ENCODE measurements at regions not wholly inside any gene's neighbourhood (a gene's known extent, or its start where the extent isn't known, plus 50 kb on each side); places are given as distances from the start of the nearest gene placed in this dataset.

DNA sequence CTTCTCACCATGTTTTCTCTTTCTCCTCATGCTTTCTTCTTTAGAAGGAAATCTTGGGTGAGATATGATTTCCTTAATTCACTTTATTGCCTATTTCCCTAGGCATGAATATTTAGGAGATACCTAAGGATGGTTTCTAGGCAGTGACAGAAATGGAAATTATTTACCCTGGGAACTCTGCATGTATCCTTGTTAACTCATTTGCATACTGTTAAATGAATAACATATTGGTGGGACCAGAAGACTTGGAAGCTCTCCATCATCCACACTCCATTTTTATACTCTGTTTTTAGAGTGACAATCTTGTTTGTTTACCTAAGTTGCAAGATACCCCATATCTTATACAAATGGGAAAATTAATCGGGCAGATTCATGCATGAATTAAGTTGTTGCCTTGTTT is 285.7 kb downstream of the RNF144B start:
- H3K4me3 Mint-ChIP-seq = no peak overlapping the region
- no peak for ATAC-seq (replicated peaks)
- no peaks in the 10 kb centered on the region for H3K36me3 Mint-ChIP-seq (ENCODE audit: low read depth)
- H3K4me1 Mint-ChIP-seq = no peaks in the 10 kb centered on the region
- H3K9me3 Mint-ChIP-seq = no peaks in the 10 kb centered on the region
- H3K27ac Mint-ChIP-seq = no peak overlapping the region
- H3K27me3 Mint-ChIP-seq = no peaks in the 10 kb centered on the region

DNA sequence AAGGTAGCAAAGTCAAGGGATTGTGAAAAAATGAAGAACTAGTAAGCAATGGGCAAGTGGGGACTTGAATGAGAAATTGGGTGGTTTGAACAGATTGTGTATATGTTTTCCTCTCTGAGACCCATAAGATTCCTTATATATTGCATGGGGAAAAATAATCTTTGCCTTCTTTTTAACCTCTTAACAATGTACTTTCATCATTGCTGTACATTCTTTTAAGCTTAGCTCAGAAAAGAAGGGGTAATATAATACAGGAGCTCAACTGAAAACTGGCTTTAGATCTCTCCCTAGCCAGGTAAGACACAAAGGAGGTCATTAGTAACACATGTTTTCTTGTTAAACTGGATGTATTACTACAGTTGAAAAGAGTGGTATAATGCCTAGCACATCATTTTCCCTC is 287.2 kb downstream of the RNF144B start:
- no peak for ATAC-seq (replicated peaks)
- H3K9me3 Mint-ChIP-seq = no peaks in the 10 kb centered on the region
- no peak overlapping the region for H3K27ac Mint-ChIP-seq
- H3K4me1 Mint-ChIP-seq = no peaks in the 10 kb centered on the region
- no peaks in the 10 kb centered on the region for H3K36me3 Mint-ChIP-seq (ENCODE audit: low read depth)
- H3K4me3 Mint-ChIP-seq = no peak overlapping the region
- no peaks in the 10 kb centered on the region for H3K27me3 Mint-ChIP-seq

DNA sequence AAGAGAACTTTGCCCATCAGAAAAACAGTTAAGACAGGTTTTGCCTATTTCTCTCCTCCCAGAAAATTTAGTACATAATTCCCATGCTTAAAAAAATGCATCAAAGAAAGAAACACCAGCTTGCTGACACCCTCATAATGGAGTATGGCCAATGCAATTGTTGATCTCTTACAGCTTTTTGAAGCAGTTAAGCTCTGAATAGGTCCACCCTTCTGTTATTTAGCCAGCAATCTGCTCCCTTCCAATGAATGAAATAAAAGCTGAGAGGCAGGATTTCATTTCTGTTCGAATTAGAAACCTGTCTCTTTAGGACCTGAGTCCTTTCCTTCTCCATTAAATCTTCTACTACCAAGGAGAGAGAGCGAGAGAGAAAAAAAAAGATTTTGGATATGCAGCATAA is 288.7 kb downstream of the RNF144B start:
- H3K36me3 Mint-ChIP-seq (ENCODE audit: low read depth) = no peaks in the 10 kb centered on the region
- no peaks in the 10 kb centered on the region for H3K9me3 Mint-ChIP-seq
- no peak overlapping the region for H3K27ac Mint-ChIP-seq
- no peak for ATAC-seq (replicated peaks)
- no peak overlapping the region for H3K4me3 Mint-ChIP-seq
- H3K4me1 Mint-ChIP-seq = no peaks in the 10 kb centered on the region
- no peaks in the 10 kb centered on the region for H3K27me3 Mint-ChIP-seq

DNA sequence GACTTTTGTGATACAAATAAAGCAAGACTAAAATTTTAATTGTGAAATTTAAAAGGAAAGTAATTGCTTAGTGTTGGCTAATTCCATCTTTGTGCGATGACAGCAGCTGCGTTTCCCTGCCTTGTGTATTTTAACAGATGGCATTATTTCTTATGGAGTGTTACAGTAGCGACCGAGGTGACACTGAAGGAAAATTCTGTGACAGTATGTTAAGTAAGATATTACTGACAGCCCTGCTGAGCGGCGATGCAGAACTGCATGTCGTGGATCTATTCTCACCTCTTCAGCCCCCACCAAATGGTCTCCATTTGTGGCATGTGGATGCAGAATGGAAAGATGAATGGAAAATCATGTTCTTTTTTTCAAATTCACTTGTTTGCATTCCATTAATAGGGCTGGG is 289.4 kb downstream of the RNF144B start:
- Mint-ChIP-seq H3K36me3 (ENCODE audit: low read depth) (no peaks in the 10 kb centered on the region), H3K9me3 (no peaks in the 10 kb centered on the region), H3K27me3 (no peaks in the 10 kb centered on the region)

DNA sequence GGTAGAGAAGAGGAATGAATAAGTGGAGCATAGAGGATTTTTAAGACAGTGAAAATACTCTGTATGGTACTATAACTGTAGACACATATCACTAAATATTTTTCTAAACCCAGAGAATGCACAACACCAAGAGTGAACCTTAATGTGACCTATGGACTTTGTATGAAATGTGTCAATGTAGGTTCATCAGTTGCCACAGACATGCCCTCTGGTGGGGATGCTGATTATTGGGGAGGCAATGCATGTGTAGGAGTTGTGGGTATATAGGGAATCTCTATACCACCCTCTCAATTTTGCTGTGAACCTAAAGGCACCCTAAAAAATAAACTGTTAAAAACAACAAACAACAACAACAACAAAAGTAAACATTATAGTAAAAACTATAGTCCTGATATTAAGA is 293.7 kb downstream of the RNF144B start:
- no peaks in the 10 kb centered on the region for H3K27me3 Mint-ChIP-seq
- ATAC-seq (replicated peaks) = no peak
- H3K4me3 Mint-ChIP-seq = no peak overlapping the region
- H3K36me3 Mint-ChIP-seq (ENCODE audit: low read depth) = no peaks in the 10 kb centered on the region
- no peak overlapping the region for H3K27ac Mint-ChIP-seq
- no peaks in the 10 kb centered on the region for H3K4me1 Mint-ChIP-seq
- H3K9me3 Mint-ChIP-seq = no peaks in the 10 kb centered on the region

More for the DNA sequence above, 289.4 kb downstream of the RNF144B start:
- Mint-ChIP-seq H3K4me3 (no peak overlapping the region), H3K27ac (no peak overlapping the region), H3K4me1 (no peaks in the 10 kb centered on the region)
- no peak for ATAC-seq (replicated peaks)

DNA sequence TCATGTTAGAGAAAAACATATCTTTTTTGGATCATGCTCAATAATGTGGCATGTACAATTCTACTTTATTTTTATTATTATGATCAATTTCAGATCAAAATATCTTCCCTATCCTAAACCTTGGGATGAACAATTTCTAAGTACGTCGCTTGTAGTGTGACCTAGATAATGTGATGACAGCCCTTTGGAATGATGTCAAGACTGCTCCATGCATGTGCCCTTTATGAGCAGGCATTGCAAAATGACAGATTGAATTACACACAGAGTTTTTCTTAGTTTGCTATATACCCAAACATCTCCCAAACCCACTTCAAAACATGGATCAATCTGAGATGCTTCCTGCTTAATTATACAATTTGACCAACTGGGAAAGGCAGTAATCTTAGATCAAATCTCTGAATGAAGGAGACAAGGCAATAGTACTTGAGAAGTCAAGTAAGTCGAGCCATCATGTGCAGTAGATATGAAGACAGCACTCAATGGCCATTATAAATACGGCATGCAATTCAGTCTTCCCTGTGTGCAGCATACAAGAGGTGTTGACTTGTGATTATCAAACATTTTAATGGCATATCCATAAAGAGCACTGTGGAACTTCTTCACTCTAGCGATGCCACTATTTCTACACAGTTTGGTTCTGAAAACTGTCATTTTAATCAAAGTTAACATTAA is 294.8 kb downstream of the RNF144B start:
- Mint-ChIP-seq H3K27me3 (no peaks in the 10 kb centered on the region), H3K4me1 (no peaks in the 10 kb centered on the region), H3K4me3 (no peak overlapping the region), H3K9me3 (no peaks in the 10 kb centered on the region), H3K27ac (no peak overlapping the region), H3K36me3 (ENCODE audit: low read depth) (no peaks in the 10 kb centered on the region)
- no peak for ATAC-seq (replicated peaks)

DNA sequence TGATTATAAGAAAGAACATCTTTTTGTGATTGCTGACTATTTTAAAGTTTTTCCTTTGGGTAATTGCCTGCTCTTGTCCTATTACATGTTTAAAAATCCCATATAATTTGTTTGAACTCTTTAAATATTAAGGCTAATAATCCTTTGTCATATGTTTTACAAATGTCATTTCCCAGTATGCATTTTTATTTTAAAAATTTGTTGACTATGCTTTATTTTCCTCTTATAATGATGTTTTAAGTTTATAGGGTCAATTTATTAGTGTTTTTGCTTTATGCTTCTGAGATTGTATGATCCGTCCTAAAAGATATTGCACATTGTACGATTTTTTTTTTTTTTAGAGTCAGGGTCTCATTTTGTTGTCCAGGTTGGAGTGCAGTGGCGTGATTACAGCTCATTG is 297.2 kb downstream of the RNF144B start:
- no peaks in the 10 kb centered on the region for H3K27me3 Mint-ChIP-seq
- no peak overlapping the region for H3K4me3 Mint-ChIP-seq
- ATAC-seq (replicated peaks) = no peak
- H3K36me3 Mint-ChIP-seq (ENCODE audit: low read depth) = no peaks in the 10 kb centered on the region
- no peak overlapping the region for H3K27ac Mint-ChIP-seq
- H3K4me1 Mint-ChIP-seq = no peaks in the 10 kb centered on the region
- H3K9me3 Mint-ChIP-seq = no peaks in the 10 kb centered on the region

DNA sequence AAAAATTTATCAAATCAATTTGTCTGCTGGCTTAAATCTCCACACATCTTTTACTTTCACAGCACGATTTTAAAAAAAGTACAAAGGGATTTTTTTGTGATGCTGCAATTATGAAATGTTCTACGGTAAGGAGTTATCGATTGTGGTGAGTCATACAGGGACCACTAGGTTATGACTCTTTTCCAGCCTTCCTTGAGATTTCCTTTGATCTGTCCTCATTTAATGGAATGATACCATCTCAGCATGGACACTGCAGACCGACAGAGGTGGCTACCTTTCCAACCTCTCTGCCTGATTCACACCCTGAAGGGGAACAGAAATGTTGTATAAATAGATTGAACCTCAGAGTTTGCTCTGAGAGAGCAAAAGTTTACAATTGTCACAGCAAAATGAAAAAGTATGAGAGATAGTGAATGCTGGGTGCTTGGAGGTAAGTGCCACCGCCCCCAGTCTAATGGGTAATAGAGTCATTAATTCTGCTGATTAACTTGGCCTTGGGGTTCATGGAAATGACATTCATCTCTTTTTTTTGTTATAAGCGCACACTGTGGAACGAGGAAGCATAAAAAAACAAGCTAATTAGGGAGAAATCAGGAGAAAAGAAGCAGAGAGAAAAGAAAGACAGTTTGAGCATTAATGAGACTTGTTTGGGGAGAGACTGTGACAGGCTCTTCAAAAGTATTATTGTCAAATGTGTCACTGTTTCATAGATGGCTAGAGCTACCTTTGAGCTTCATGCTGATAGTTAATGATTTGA is 306.0 kb downstream of the RNF144B start:
- Mint-ChIP-seq H3K4me1 (no peaks in the 10 kb centered on the region), H3K27ac (no peak overlapping the region), H3K36me3 (ENCODE audit: low read depth) (no peaks in the 10 kb centered on the region), H3K9me3 (no peaks in the 10 kb centered on the region), H3K27me3 (no peaks in the 10 kb centered on the region), H3K4me3 (no peak overlapping the region)
- no peak for ATAC-seq (replicated peaks)

DNA sequence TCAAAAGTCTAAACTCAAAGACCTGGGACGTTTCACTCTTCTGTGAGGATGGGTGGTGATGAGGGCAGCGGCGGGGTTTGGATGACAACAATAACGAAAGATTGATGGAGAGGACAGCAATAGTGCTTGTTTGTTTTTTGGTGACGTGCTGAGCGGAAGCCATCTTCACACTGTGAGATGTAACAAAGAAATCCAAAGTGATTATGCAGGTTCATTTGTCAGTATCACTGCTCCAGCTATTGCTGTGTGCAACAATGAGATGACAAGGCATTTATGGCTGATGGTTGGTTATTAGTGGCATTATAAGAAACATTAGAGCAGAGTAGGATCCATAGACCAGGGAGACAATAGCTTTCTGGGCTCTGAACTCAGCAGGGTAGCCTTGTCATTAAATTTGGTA is 306.7 kb downstream of the RNF144B start:
- Mint-ChIP-seq H3K27me3 (no peaks in the 10 kb centered on the region), H3K27ac (no peak overlapping the region)

DNA sequence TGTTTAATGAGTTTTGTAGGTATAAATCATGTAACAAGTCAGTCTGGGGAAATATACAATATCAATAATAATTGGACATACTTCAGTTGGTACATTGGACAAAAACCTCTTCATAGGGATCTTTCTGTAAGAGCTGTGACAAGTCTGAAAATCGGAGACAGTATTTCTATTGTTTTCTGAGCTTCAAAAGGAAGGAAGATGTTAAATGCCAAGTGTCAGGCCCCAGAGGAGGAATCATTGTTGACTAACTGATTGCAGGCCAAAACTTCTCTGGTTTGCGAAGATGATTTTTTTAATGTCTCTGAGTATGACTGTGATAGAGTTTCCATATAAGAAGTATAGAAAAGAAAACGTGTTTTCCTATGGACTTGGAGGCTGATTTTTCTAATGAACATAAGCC is 316.4 kb downstream of the RNF144B start:
- Mint-ChIP-seq H3K9me3 (peaks cover 7% of the 10 kb centered on the region), H3K4me1 (no peaks in the 10 kb centered on the region), H3K4me3 (no peak overlapping the region), H3K27me3 (no peaks in the 10 kb centered on the region), H3K36me3 (ENCODE audit: low read depth) (no peaks in the 10 kb centered on the region), H3K27ac (no peak overlapping the region)
- ATAC-seq (replicated peaks) = no peak

More for the DNA sequence above, 306.7 kb downstream of the RNF144B start:
- H3K36me3 Mint-ChIP-seq (ENCODE audit: low read depth) = no peaks in the 10 kb centered on the region
- ATAC-seq (replicated peaks) = no peak
- no peaks in the 10 kb centered on the region for H3K9me3 Mint-ChIP-seq
- H3K4me1 Mint-ChIP-seq = no peaks in the 10 kb centered on the region
- no peak overlapping the region for H3K4me3 Mint-ChIP-seq

DNA sequence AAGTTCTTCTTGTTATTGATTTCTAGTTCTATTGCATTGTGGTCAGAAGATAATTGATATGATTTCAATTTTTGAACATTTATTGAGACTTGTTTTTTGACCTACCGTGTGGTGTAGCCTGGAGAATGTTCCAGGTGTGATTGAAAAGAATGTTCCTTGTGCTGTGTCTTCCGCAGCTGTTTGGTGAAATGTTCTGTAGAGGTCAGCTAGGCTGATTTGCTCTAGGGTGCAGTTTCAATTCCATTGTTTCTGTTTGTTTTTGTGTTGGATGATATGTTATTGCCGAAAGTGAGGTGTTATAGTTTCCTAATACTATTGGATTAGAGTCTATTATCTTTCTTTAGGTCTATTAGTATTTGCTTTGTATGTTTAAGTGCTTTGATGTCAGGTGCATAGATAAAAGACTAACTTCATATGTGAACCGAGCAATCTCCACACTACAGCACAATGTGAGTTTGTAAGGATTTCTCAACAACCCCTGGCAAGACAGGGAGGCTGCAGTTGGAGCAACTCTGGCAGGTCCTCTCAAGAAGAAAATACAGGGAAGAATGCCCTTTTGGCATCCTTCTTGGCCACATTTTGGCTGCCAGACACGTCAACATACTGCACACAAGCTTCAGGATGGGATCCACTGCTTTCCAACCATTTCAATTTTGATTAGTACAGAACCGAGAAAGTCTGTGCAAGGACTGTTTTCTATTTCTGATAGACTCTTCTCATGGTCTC is 320.7 kb downstream of the RNF144B start:
- ATAC-seq (replicated peaks) = no peak

DNA sequence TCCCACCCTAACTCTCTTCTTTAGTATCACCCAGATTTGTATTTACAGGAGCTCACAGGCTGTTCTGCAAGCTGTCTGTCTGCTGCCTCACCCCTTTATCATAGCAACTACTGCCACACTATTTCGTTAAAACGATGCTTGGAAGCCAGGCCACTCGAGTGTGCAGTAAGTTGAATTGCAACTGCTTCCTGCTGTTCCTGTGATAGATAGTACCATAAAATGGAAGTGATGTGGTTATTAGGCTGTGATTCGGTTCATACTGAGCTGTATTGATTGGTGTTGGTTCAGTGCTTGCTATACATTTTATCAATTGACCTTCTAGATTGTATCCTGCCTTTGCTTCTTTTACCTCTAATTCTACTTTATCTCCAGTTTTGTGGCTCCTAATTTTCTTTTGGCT is 325.4 kb downstream of the RNF144B start:
- ATAC-seq (replicated peaks) = no peak
- Mint-ChIP-seq H3K9me3 (peaks cover 3% of the 10 kb centered on the region), H3K27me3 (no peaks in the 10 kb centered on the region)

More for the DNA sequence above, 320.7 kb downstream of the RNF144B start:
- no peaks in the 10 kb centered on the region for H3K36me3 Mint-ChIP-seq (ENCODE audit: low read depth)
- no peaks in the 10 kb centered on the region for H3K4me1 Mint-ChIP-seq
- H3K27me3 Mint-ChIP-seq = no peaks in the 10 kb centered on the region
- no peak overlapping the region for H3K27ac Mint-ChIP-seq
- H3K9me3 Mint-ChIP-seq = peaks cover 7% of the 10 kb centered on the region
- no peak overlapping the region for H3K4me3 Mint-ChIP-seq

DNA sequence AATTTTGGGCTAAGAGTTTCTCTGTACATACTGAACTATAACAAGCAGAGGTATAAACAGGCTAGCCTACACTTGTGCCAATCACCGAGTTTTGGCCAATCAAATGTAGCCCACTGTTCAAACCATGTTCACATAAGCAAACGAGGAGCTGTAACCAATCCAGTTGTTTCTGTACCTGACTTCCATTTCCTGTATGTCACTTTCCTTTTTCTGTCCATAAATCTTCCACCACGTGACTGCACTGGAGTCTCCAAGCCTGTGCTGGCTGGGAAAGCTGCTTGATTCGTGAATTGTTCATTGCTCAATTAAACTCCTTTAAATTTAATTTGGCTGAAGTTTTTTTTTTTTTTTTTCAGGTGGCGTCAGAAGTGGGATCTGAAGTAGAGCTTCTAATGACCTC is 332.9 kb downstream of the RNF144B start:
- H3K4me1 Mint-ChIP-seq = no peaks in the 10 kb centered on the region
- H3K4me3 Mint-ChIP-seq = no peak overlapping the region
- peaks cover 5% of the 10 kb centered on the region for H3K9me3 Mint-ChIP-seq
- H3K27ac Mint-ChIP-seq = no peak overlapping the region
- no peak for ATAC-seq (replicated peaks)
- no peaks in the 10 kb centered on the region for H3K27me3 Mint-ChIP-seq
- no peaks in the 10 kb centered on the region for H3K36me3 Mint-ChIP-seq (ENCODE audit: low read depth)

More for the DNA sequence above, 325.4 kb downstream of the RNF144B start:
- Mint-ChIP-seq H3K4me3 (no peak overlapping the region), H3K36me3 (ENCODE audit: low read depth) (no peaks in the 10 kb centered on the region), H3K27ac (no peak overlapping the region), H3K4me1 (no peaks in the 10 kb centered on the region)

DNA sequence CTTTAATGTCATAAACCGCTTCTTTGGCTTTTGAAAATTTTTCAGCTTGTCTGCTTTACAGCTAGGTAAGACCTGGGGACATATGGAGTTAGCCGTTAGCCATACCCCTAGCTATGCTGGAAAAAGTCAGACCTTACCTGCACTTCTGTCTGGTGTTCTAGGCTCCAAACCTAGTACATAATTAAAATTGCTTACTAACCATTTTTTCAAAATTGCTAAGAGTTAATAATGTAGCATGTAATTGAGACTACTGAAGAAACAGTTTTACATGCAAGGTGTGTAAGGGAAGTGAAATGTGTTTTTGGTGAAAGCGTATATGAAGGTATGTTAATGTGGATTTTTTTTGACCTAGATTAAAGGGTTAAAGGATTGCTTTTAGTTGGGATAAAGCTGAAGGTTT is 336.9 kb downstream of the RNF144B start:
- Mint-ChIP-seq H3K9me3 (peaks cover 5% of the 10 kb centered on the region), H3K27ac (no peak overlapping the region), H3K36me3 (ENCODE audit: low read depth) (no peaks in the 10 kb centered on the region), H3K4me1 (no peaks in the 10 kb centered on the region), H3K27me3 (no peaks in the 10 kb centered on the region), H3K4me3 (no peak overlapping the region)
- no peak for ATAC-seq (replicated peaks)

DNA sequence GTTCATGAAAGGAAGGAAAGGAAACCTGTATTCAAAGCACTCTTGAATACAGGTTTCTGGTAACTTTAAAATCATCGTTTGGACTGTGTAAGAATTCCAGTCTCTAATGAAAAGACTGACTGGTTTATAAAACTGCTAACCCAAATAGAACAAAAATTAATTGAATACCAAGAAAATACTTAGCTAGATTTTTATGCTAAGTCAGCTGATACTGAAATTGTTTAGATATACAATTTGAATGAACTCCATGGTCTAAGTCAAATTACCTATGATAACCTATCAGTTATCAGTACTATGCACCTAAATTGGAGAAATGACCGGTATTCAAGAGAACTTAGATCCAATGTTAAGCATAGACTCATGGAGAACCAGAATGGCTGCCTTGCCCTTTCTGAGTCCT is 338.3 kb downstream of the RNF144B start:
- no peaks in the 10 kb centered on the region for H3K27me3 Mint-ChIP-seq
- no peak overlapping the region for H3K27ac Mint-ChIP-seq
- no peak for ATAC-seq (replicated peaks)
- no peaks in the 10 kb centered on the region for H3K36me3 Mint-ChIP-seq (ENCODE audit: low read depth)
- H3K4me1 Mint-ChIP-seq = no peaks in the 10 kb centered on the region
- no peak overlapping the region for H3K4me3 Mint-ChIP-seq
- no peaks in the 10 kb centered on the region for H3K9me3 Mint-ChIP-seq
